Lung (tissue), 11 donors: ENCODE measurements at regions not wholly inside any gene's neighbourhood (a gene's known extent, or its start where the extent isn't known, plus 50 kb on each side); places are given as distances from the start of the nearest gene placed in this dataset.

Experiments used
- ATAC-seq: fragments of 200-7000 bp; cut with Tn5 transposase; one replicate; pipeline ENCODE4 v1.9.1; 2020; ENCODE audit warnings: moderate number of reproducible peaks; ENCODE audit not compliant: insufficient read depth, low FRiP score
- DNase-seq, 3 donors: peaks; one replicate each; pipeline ENCODE4 v3.0.0-alpha.2; 2013 to 2017
- H3K27ac ChIP-seq, 2 donors: one replicate each; pipeline ENCODE4 v1.5.1; 2013; ENCODE audit warnings: mild to moderate bottlenecking in 2 of 2, moderate library complexity in 2 of 2, control low read depth in 1 of 2, inconsistent platforms in 1 of 2, low read depth in 1 of 2, low read length in 1 of 2
- H3K27me3 ChIP-seq, 3 donors: one replicate each; pipeline ENCODE4 v1.5.1; 2013; ENCODE audit warnings: low read length in 2 of 3; ENCODE audit not compliant: control insufficient read depth in 3 of 3, insufficient read depth in 3 of 3
- H3K36me3 ChIP-seq, 4 donors: one replicate each; pipeline ENCODE4 v1.5.1; 2013; ENCODE audit warnings: low read length in 4 of 4, mild to moderate bottlenecking in 1 of 4, moderate library complexity in 1 of 4; ENCODE audit not compliant: control insufficient read depth in 4 of 4, insufficient read depth in 4 of 4
- H3K4me1 ChIP-seq, 5 donors: one replicate each; pipeline ENCODE4 v1.5.1; 2013; ENCODE audit warnings: low read length in 5 of 5, mild to moderate bottlenecking in 2 of 5, moderate library complexity in 1 of 5; ENCODE audit not compliant: control insufficient read depth in 5 of 5, insufficient read depth in 5 of 5
- H3K4me3 ChIP-seq: one replicate; pipeline ENCODE4 v1.5.1; 2013; ENCODE audit warnings: mild to moderate bottlenecking, control low read depth, moderate library complexity
- H3K9ac ChIP-seq, 2 donors: one replicate each; pipeline ENCODE4 v1.5.1; 2013; ENCODE audit warnings: low read length in 2 of 2, control low read depth in 1 of 2; ENCODE audit not compliant: insufficient read depth in 1 of 2
- H3K9me3 ChIP-seq, 4 donors: one replicate each; pipeline ENCODE4 v1.5.1; 2013; ENCODE audit warnings: low read length in 3 of 4, mild to moderate bottlenecking in 1 of 4, moderate library complexity in 1 of 4; ENCODE audit not compliant: control insufficient read depth in 4 of 4, insufficient read depth in 3 of 4
- CTCF ChIP-seq: IDR thresholded peaks from 2 replicates; pipeline ENCODE4 v1.5.1; 2012; ENCODE audit warnings: mild to moderate bottlenecking; ENCODE audit errors: control extremely low read depth, extremely low read depth
- WGBS, 2 donors: extraction: QIAGEN DNeasy Blood & Tissue Kit; methylation state at CpG; one replicate each; pipeline ENCODE4 v1.1.7; 2013; 5-methylcytosine and 5-hydroxymethylcytosine counted together
- donor health status: control.
- donor health status: control.
- donor health status: Bipolar disorder and iron deficiency.
- donor health status: healthy.
- donor health status: DM: yes; HTN: yes; CAD: no.

DNA sequence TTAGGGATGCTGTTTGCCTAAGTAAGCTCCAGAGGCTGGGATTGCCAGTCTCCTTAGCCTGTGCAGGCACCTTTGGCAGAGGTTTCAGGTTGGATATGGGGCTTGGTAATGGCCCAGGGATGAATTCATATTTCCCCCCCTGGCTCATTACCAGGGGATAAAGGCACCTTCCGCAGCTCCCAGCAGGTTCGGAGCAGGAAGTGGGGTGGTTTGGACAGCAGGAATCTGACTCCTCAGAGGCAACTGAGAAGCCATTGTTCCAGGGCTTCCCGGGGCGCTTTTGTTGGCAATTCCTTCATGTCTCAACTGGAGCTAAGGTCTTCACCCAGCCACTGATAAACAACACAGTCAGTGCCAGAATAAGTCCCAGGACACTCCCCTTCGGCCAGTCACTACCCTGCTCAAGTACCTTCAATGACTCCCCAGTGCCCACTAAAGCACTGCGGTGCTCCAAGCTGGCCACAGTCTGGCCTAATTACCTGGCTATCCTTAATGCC is 85.3 kb upstream of the SLC6A6 start:
- peaks cover 0 to 9% (median 0%) of the 10 kb centered on the region in 4 donors for H3K9me3 ChIP-seq
- no peaks in the 10 kb centered on the region for H3K27me3 ChIP-seq
- ATAC-seq (no peak), DNase-seq (peak in 1 of 3 donors; percentile 49)
- H3K4me1 ChIP-seq, result peaks cover 0 to 5% (median 0%) of the 10 kb centered on the region in 5 donors
- 64 to 77% methylated on average over 6 of the region's 6 CpGs for WGBS, 2 donors
- no peak for TF ChIP-seq CTCF
- no peak overlapping the region for H3K9ac ChIP-seq
- H3K4me3 ChIP-seq, result no peak overlapping the region
- no peaks in the 10 kb centered on the region for H3K36me3 ChIP-seq
- no peak overlapping the region for H3K27ac ChIP-seq

DNA sequence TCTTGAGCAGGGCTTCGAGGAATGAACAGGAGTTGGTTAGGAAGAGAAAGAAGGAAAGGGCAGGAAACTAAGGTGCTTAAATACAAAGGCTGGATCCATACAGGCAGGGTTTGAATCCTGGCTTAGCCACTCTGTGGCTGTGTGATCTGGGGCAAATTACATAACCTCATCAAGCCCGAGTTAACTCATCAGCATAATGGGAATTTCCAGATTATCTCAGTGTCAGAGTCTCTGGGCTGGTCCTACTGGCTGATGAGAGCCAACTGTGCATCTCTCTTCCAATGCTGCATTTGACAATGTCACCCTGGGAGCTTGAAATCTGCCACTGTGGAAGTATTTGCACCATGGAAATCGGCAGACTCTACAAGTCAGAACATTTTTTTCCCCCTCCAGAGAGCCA is 83.8 kb upstream of the SLC6A6 start:
- Histone ChIP-seq H3K9me3 (peaks cover 0 to 7% (median 0%) of the 10 kb centered on the region in 4 donors), H3K27ac (no peak overlapping the region), H3K4me3 (no peak overlapping the region), H3K9ac (no peak overlapping the region), H3K27me3 (no peaks in the 10 kb centered on the region), H3K36me3 (no peaks in the 10 kb centered on the region), H3K4me1 (peaks cover 0 to 11% (median 5%) of the 10 kb centered on the region in 5 donors)
- no peak for TF ChIP-seq CTCF
- no peak for DNase-seq
- 84 to 97% methylated on average over 3 of the region's 3 CpGs for WGBS, 2 donors
- ATAC-seq, result no peak

DNA sequence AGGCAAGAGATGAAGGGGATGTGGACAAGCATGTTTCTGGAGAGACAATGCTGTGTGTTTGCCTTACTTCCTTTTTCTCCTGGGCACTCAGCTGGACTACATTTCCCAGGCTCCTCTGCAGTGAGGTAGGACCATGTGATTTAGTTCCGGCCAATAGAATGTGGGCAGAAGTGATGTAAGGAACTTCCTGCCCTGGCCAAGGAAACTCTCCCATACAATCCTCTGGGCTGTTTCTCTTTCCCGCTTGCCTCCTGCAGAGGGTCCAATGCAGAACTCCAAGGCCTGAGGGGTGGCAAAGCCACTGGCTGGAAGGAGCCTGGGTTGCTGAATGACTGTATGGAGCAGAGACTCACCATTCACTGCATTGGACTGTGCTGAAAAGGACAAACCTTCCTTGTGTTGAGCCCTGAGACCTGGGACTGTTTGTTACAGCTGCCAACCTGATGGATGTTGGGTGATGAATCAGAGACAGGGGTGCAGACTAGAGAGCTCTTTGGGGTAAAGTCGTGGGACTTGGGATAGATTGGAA is 82.7 kb upstream of the SLC6A6 start:
- 60 to 78% methylated on average over 3 of the region's 3 CpGs for WGBS, 2 donors
- Histone ChIP-seq H3K9ac (no peak overlapping the region), H3K27ac (no peak overlapping the region), H3K36me3 (no peaks in the 10 kb centered on the region), H3K4me1 (peaks cover 0 to 16% (median 5%) of the 10 kb centered on the region in 5 donors), H3K9me3 (peaks cover 0 to 7% (median 0%) of the 10 kb centered on the region in 4 donors), H3K27me3 (no peaks in the 10 kb centered on the region), H3K4me3 (no peak overlapping the region)
- peak in 2 of 3 donors; percentile 61 to 69 for DNase-seq
- peak; percentile 82 for ATAC-seq
- no peak for TF ChIP-seq CTCF

DNA sequence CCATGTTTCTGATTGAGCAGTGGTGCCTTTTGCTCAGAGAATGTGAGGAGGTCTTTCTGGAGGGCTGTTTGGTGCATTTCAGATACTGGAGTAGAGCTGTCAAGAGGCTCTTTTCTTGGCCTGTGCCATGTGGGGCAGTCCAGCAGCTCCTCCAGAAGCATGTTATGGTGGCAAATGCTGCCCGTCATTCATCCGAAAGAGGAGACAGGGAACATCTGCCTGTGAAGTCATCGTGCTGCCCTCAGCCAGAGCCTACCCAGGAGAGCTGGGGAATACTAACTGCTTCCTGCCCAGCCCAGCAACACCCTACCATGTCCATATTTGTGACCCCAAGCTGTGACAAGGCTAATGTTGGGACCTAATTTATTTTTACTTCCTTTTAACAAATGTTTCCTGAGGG is 82.2 kb upstream of the SLC6A6 start:
- no peaks in the 10 kb centered on the region for H3K36me3 ChIP-seq
- no peak for TF ChIP-seq CTCF

More for the DNA sequence above, 82.2 kb upstream of the SLC6A6 start:
- H3K4me3 ChIP-seq, result no peak overlapping the region
- H3K9me3 ChIP-seq, result peaks cover 0 to 7% (median 0%) of the 10 kb centered on the region in 4 donors
- WGBS, 2 donors, result 95% methylated on average over 3 of the region's 3 CpGs
- no peak overlapping the region for H3K27ac ChIP-seq
- H3K4me1 ChIP-seq, result peaks cover 0 to 16% (median 5%) of the 10 kb centered on the region in 5 donors
- H3K27me3 ChIP-seq, result no peaks in the 10 kb centered on the region
- ATAC-seq (no peak), DNase-seq (no peak)
- no peak overlapping the region for H3K9ac ChIP-seq
